SK-N-SH (cell line): ENCODE measurements at regions not wholly inside any gene's neighbourhood (a gene's known extent, or its start where the extent isn't known, plus 50 kb on each side); places are given as distances from the start of the nearest gene placed in this dataset.

Experiments used
- EP300 ChIP-seq, 2 experiments: IDR thresholded peaks; 2 replicates each; pipeline versions ENCODE4 v1.4.0 to v1.6.1; 2012; ENCODE audit warnings: borderline replicate concordance in 1 of 2, low read depth in 1 of 2, low read length in 1 of 2
- EZH2phosphoT487 ChIP-seq: fragments of 200-600 bp; sonication (generic); IDR thresholded peaks from 2 replicates; pipeline ENCODE4 v1.6.1; 2017; ENCODE audit warnings: low read depth, mixed run types, mild to moderate bottlenecking, antibody characterized with exemption, moderate library complexity, borderline replicate concordance
- RAD21 ChIP-seq: IDR thresholded peaks from 2 replicates; pipeline ENCODE4 v1.6.1; 2012; ENCODE audit warnings: mild to moderate bottlenecking, low read length
- RFX5 ChIP-seq: IDR thresholded peaks from 2 replicates; pipeline ENCODE4 v1.6.1; 2012; ENCODE audit warnings: mild to moderate bottlenecking, improper control_type of control experiment, low read length
- TAF1 ChIP-seq: IDR thresholded peaks from 2 replicates; pipeline ENCODE4 v1.6.1; 2012; ENCODE audit warnings: low read depth, mild to moderate bottlenecking, low read length, moderate library complexity, borderline replicate concordance
- TF ChIP-seq, protein P1 (sequence below): fragments of 200-600 bp; sonication (generic); IDR thresholded peaks from 2 replicates; pipeline ENCODE4 v1.6.1; 2017; ENCODE audit warnings: antibody characterized with exemption, mild to moderate bottlenecking, moderate library complexity
- TF ChIP-seq, protein P2 (sequence below): IDR thresholded peaks from 2 replicates; pipeline ENCODE4 v1.4.0; 2012; ENCODE audit warnings: low read depth
- TF ChIP-seq, protein P3 (sequence below): IDR thresholded peaks from 2 replicates; pipeline ENCODE4 v1.6.1; 2012; ENCODE audit warnings: mild to moderate bottlenecking, low read depth, low read length, moderate library complexity
- TF ChIP-seq, protein P4 (sequence below): IDR thresholded peaks from 2 replicates; pipeline ENCODE4; 2012

DNA sequence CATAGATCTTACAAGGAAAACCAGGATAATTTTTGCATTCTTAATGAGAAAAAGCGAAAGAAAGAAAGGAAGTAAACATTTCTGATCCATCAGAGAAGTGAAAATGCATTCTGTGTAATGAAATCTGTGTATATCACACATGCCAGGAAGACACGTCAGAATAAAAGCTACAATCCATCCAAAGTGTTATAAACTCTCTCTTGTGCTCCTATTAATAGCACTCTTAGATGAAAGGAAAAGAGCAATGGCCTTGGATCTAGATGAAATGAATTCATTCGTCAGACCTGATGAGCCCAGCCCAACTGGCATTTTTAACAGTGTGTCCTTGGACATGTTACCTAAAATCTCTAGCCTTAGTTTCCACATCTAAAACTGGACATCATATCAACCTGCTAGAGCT lies 885.5 kb downstream of the CDH11 start:
- TF ChIP-seq, protein P1, sequence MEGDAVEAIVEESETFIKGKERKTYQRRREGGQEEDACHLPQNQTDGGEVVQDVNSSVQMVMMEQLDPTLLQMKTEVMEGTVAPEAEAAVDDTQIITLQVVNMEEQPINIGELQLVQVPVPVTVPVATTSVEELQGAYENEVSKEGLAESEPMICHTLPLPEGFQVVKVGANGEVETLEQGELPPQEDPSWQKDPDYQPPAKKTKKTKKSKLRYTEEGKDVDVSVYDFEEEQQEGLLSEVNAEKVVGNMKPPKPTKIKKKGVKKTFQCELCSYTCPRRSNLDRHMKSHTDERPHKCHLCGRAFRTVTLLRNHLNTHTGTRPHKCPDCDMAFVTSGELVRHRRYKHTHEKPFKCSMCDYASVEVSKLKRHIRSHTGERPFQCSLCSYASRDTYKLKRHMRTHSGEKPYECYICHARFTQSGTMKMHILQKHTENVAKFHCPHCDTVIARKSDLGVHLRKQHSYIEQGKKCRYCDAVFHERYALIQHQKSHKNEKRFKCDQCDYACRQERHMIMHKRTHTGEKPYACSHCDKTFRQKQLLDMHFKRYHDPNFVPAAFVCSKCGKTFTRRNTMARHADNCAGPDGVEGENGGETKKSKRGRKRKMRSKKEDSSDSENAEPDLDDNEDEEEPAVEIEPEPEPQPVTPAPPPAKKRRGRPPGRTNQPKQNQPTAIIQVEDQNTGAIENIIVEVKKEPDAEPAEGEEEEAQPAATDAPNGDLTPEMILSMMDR = no peak
- TF ChIP-seq, protein P2, sequence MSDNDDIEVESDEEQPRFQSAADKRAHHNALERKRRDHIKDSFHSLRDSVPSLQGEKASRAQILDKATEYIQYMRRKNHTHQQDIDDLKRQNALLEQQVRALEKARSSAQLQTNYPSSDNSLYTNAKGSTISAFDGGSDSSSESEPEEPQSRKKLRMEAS = no peak
- TF ChIP-seq EP300 (IDR thresholded peaks at IDR 0.05; ENCODE audit: borderline replicate concordance in 1 of 2, low read depth in 1 of 2, low read length in 1 of 2) (no peak), RAD21 (no peak), TAF1 (no peak), RFX5 (no peak), EZH2phosphoT487 (no peak)
- TF ChIP-seq, protein P3, sequence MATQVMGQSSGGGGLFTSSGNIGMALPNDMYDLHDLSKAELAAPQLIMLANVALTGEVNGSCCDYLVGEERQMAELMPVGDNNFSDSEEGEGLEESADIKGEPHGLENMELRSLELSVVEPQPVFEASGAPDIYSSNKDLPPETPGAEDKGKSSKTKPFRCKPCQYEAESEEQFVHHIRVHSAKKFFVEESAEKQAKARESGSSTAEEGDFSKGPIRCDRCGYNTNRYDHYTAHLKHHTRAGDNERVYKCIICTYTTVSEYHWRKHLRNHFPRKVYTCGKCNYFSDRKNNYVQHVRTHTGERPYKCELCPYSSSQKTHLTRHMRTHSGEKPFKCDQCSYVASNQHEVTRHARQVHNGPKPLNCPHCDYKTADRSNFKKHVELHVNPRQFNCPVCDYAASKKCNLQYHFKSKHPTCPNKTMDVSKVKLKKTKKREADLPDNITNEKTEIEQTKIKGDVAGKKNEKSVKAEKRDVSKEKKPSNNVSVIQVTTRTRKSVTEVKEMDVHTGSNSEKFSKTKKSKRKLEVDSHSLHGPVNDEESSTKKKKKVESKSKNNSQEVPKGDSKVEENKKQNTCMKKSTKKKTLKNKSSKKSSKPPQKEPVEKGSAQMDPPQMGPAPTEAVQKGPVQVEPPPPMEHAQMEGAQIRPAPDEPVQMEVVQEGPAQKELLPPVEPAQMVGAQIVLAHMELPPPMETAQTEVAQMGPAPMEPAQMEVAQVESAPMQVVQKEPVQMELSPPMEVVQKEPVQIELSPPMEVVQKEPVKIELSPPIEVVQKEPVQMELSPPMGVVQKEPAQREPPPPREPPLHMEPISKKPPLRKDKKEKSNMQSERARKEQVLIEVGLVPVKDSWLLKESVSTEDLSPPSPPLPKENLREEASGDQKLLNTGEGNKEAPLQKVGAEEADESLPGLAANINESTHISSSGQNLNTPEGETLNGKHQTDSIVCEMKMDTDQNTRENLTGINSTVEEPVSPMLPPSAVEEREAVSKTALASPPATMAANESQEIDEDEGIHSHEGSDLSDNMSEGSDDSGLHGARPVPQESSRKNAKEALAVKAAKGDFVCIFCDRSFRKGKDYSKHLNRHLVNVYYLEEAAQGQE = no peak
- TF ChIP-seq, protein P4, sequence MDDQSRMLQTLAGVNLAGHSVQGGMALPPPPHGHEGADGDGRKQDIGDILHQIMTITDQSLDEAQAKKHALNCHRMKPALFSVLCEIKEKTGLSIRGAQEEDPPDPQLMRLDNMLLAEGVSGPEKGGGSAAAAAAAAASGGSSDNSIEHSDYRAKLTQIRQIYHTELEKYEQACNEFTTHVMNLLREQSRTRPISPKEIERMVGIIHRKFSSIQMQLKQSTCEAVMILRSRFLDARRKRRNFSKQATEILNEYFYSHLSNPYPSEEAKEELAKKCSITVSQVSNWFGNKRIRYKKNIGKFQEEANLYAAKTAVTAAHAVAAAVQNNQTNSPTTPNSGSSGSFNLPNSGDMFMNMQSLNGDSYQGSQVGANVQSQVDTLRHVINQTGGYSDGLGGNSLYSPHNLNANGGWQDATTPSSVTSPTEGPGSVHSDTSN = no peak
